Neural cell (in vitro differentiated cells): ENCODE measurements at regions not wholly inside any gene's neighbourhood (a gene's known extent, or its start where the extent isn't known, plus 50 kb on each side); places are given as distances from the start of the nearest gene placed in this dataset.
A peak's percentile ranks its signal among the peaks of the same experiment; 100 is the strongest.

ENCODE experiments used
- H2AFZ ChIP-seq: fragments of 200-600, 300-800 bp; sonication (generic), shearing (Covaris generic); 2 replicates; pipeline ENCODE4 v1.6.0; 2014; ENCODE audit warnings: low read depth, mild to moderate bottlenecking, antibody characterized with exemption, low read length, moderate library complexity
- H3F3A ChIP-seq: fragments of 200-600 bp; shearing (Covaris generic); 2 replicates; pipeline ENCODE4 v1.6.1; 2016; ENCODE audit warnings: mild to moderate bottlenecking, moderate library complexity, mixed read lengths, antibody characterized with exemption, low read length; ENCODE audit not compliant: insufficient read depth, poor library complexity, severe bottlenecking
- H3K27ac ChIP-seq: fragments of 200-600, 300-800 bp; sonication (generic), shearing (Covaris generic); 2 replicates; pipeline ENCODE4 v1.5.1; 2014; ENCODE audit warnings: mild to moderate bottlenecking, low read length, moderate library complexity
- H3K27me3 ChIP-seq: fragments of 300-800, 200-600 bp; sonication (generic), shearing (Covaris generic); 2 replicates; pipeline ENCODE4 v1.6.0; 2014; ENCODE audit warnings: mild to moderate bottlenecking, low read depth, low read length, moderate library complexity; ENCODE audit not compliant: insufficient read depth
- H3K36me3 ChIP-seq: fragments of 300-800, 200-600 bp; sonication (generic), shearing (Covaris generic); 2 replicates; pipeline ENCODE4 v1.5.1; 2014; ENCODE audit warnings: mild to moderate bottlenecking, antibody characterized with exemption, low read length, moderate library complexity; ENCODE audit not compliant: insufficient read depth
- H3K4me2 ChIP-seq: fragments of 300-800, 200-600 bp; sonication (generic), shearing (Covaris generic); 2 replicates; pipeline ENCODE4 v1.6.0; 2014; ENCODE audit warnings: mild to moderate bottlenecking, low read length
- H3K4me3 ChIP-seq: fragments of 300-800, 200-600 bp; sonication (generic), shearing (Covaris generic); 2 replicates; pipeline ENCODE4 v1.5.1; 2014; ENCODE audit warnings: mild to moderate bottlenecking, low read length, moderate library complexity
- H3K79me2 ChIP-seq: fragments of 200-600 bp; shearing (Covaris generic); replicated peaks from 2 replicates; pipeline ENCODE4 v1.6.0; 2014; ENCODE audit warnings: mild to moderate bottlenecking, low read length, moderate library complexity; ENCODE audit not compliant: insufficient read depth
- H3K9ac ChIP-seq: fragments of 300-800, 200-600 bp; sonication (generic), shearing (Covaris generic); 2 replicates; pipeline ENCODE4 v1.6.1; 2016; ENCODE audit warnings: mild to moderate bottlenecking, low read length, mixed read lengths
- H3K9me2 ChIP-seq: fragments of 200-600 bp; shearing (Covaris generic); 2 replicates; pipeline ENCODE4 v1.6.1; 2016; ENCODE audit warnings: mild to moderate bottlenecking, low read length, mixed read lengths; ENCODE audit not compliant: insufficient read depth
- H3K9me3 ChIP-seq: fragments of 200-600, 300-800 bp; sonication (generic), shearing (Covaris generic); 2 replicates; pipeline ENCODE4 v1.6.1; 2016; ENCODE audit warnings: mild to moderate bottlenecking, mixed run types, low read length, moderate library complexity, mixed read lengths
- H4K20me1 ChIP-seq: fragments of 200-600 bp; shearing (Covaris generic); 2 replicates; pipeline ENCODE4 v1.6.1; 2016; ENCODE audit warnings: mild to moderate bottlenecking, mixed run types; ENCODE audit not compliant: insufficient read depth
- EP300 ChIP-seq: fragments of 450-650 bp; conservative IDR thresholded peaks from 2 replicates; pipeline ENCODE4 v1.6.1; 2014; ENCODE audit warnings: antibody characterized with exemption, mild to moderate bottlenecking, moderate library complexity; ENCODE audit not compliant: poor library complexity, severe bottlenecking
- EZH2 ChIP-seq: fragments of 200-600, 300-800 bp; shearing (Covaris generic), sonication (generic); IDR thresholded peaks from 2 replicates; pipeline ENCODE4 v1.6.1; 2014; ENCODE audit warnings: antibody characterized with exemption, low read length, borderline replicate concordance, mild to moderate bottlenecking; ENCODE audit not compliant: insufficient read depth, poor library complexity, severe bottlenecking
- MXI1 ChIP-seq: fragments of 450-650 bp; conservative IDR thresholded peaks from 2 replicates; pipeline ENCODE4 v1.6.1; 2014; ENCODE audit warnings: antibody characterized with exemption, mild to moderate bottlenecking; ENCODE audit not compliant: poor library complexity, severe bottlenecking
- POLR2AphosphoS5 ChIP-seq: IDR thresholded peaks from 2 replicates; pipeline ENCODE4 v1.6.1; 2012
- RAD21 ChIP-seq: fragments of 450-650 bp; conservative IDR thresholded peaks from 2 replicates; pipeline ENCODE4 v1.6.1; 2014; ENCODE audit warnings: antibody characterized with exemption, mild to moderate bottlenecking, moderate library complexity
- SMC3 ChIP-seq: fragments of 450-650 bp; conservative IDR thresholded peaks from 2 replicates; pipeline ENCODE4 v1.6.1; 2014; ENCODE audit warnings: antibody characterized with exemption, mild to moderate bottlenecking, moderate library complexity; ENCODE audit not compliant: poor library complexity
- TAF1 ChIP-seq: IDR thresholded peaks from 2 replicates; pipeline ENCODE4 v1.6.1; 2012; ENCODE audit warnings: low read depth
- TF ChIP-seq, protein P1 (sequence below): IDR thresholded peaks from 2 replicates; pipeline ENCODE4 v1.6.1; 2012; ENCODE audit warnings: borderline replicate concordance
- TF ChIP-seq, protein P2 (sequence below): fragments of 450-650 bp; IDR thresholded peaks from 2 replicates; pipeline ENCODE4 v1.5.1; 2014; ENCODE audit warnings: antibody characterized with exemption, mild to moderate bottlenecking, moderate library complexity; ENCODE audit not compliant: poor library complexity, severe bottlenecking

GRCh38 chr2:194750926-194751325 lies 906.1 kb upstream of the SLC39A10 start:
- TF ChIP-seq RAD21 (no peak), SMC3 (no peak), EZH2 (no peak), TAF1 (no peak), EP300 (no peak), MXI1 (no peak), POLR2AphosphoS5 (no peak)
- TF ChIP-seq, protein P1, sequence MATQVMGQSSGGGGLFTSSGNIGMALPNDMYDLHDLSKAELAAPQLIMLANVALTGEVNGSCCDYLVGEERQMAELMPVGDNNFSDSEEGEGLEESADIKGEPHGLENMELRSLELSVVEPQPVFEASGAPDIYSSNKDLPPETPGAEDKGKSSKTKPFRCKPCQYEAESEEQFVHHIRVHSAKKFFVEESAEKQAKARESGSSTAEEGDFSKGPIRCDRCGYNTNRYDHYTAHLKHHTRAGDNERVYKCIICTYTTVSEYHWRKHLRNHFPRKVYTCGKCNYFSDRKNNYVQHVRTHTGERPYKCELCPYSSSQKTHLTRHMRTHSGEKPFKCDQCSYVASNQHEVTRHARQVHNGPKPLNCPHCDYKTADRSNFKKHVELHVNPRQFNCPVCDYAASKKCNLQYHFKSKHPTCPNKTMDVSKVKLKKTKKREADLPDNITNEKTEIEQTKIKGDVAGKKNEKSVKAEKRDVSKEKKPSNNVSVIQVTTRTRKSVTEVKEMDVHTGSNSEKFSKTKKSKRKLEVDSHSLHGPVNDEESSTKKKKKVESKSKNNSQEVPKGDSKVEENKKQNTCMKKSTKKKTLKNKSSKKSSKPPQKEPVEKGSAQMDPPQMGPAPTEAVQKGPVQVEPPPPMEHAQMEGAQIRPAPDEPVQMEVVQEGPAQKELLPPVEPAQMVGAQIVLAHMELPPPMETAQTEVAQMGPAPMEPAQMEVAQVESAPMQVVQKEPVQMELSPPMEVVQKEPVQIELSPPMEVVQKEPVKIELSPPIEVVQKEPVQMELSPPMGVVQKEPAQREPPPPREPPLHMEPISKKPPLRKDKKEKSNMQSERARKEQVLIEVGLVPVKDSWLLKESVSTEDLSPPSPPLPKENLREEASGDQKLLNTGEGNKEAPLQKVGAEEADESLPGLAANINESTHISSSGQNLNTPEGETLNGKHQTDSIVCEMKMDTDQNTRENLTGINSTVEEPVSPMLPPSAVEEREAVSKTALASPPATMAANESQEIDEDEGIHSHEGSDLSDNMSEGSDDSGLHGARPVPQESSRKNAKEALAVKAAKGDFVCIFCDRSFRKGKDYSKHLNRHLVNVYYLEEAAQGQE, result no peak
- TF ChIP-seq, protein P2, sequence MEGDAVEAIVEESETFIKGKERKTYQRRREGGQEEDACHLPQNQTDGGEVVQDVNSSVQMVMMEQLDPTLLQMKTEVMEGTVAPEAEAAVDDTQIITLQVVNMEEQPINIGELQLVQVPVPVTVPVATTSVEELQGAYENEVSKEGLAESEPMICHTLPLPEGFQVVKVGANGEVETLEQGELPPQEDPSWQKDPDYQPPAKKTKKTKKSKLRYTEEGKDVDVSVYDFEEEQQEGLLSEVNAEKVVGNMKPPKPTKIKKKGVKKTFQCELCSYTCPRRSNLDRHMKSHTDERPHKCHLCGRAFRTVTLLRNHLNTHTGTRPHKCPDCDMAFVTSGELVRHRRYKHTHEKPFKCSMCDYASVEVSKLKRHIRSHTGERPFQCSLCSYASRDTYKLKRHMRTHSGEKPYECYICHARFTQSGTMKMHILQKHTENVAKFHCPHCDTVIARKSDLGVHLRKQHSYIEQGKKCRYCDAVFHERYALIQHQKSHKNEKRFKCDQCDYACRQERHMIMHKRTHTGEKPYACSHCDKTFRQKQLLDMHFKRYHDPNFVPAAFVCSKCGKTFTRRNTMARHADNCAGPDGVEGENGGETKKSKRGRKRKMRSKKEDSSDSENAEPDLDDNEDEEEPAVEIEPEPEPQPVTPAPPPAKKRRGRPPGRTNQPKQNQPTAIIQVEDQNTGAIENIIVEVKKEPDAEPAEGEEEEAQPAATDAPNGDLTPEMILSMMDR, result no peak
- Histone ChIP-seq H3K9me3 (no peaks in the 10 kb centered on the region), H3K79me2 (no peaks in the 10 kb centered on the region), H4K20me1 (no peaks in the 10 kb centered on the region), H3K9ac (no peak overlapping the region), H3K36me3 (no peaks in the 10 kb centered on the region), H3K4me3 (no peak overlapping the region), H3K4me2 (no peak overlapping the region), H3K9me2 (no peaks in the 10 kb centered on the region), H3K27me3 (no peaks in the 10 kb centered on the region), H3F3A (no peaks in the 10 kb centered on the region), H3K27ac (no peak overlapping the region), H2AFZ (no peak overlapping the region)

DNA sequence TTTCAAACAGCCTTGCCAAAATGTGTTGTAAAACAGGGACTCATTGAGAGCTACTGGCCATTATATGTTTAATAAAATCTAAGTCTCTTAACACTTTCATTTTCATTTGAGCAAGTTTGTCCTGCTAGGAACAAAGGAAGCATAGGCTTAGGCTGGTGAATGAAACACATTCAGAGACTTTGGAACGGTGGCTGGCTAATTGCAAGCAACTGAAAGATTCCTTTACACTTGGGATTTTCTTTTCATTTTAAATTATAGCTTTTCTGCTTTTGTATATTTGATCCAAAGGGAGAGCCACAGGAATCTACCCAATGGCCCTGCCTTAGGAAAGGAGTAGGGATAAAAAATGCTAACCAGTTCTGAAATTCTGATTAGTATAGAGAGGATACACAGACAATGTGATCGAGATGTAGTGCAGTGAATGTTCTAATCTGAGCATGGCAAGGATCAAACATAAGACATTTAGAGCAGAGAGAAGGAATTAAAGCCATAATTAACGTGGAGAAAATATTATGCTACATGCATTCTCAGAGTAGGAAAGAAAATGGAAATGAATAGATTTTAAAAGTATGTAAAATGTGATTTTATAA lies 911.4 kb upstream of the SLC39A10 start:
- H3K9me2 ChIP-seq, result no peaks in the 10 kb centered on the region
- H4K20me1 ChIP-seq, result no peaks in the 10 kb centered on the region

More for the DNA sequence above, 911.4 kb upstream of the SLC39A10 start:
- no peaks in the 10 kb centered on the region for H3K79me2 ChIP-seq
- H3K27me3 ChIP-seq, result no peaks in the 10 kb centered on the region
- peak overlapping the region; percentile 53 for H2AFZ ChIP-seq
- no peak overlapping the region for H3K4me2 ChIP-seq
- TF ChIP-seq MXI1 (no peak), EZH2 (no peak), TAF1 (no peak), POLR2AphosphoS5 (no peak), RAD21 (no peak), SMC3 (no peak)
- TF ChIP-seq, protein P2, result no peak
- TF ChIP-seq, protein P1, result no peak
- H3F3A ChIP-seq, result peaks cover 7% of the 10 kb centered on the region
- no peaks in the 10 kb centered on the region for H3K36me3 ChIP-seq
- no peak overlapping the region for H3K27ac ChIP-seq
- no peaks in the 10 kb centered on the region for H3K9me3 ChIP-seq
- H3K9ac ChIP-seq, result no peak overlapping the region
- H3K4me3 ChIP-seq, result no peak overlapping the region
